ENCODE measurements at regions not wholly inside any gene's neighbourhood (a gene's known extent, or its start where the extent isn't known, plus 50 kb on each side); places are given as distances from the start of the nearest gene placed in this dataset.

GRCh38 chr6:95364016-95364604 lies 213.2 kb upstream of the MANEA start:
- DNase-seq, result no peak

GRCh38 chr6:95365454-95365853 lies 211.9 kb upstream of the MANEA start:
- DNase-seq, result no peak

- DNase-seq, result no peak
Observed at GRCh38 chr6:95366414-95366813, 210.9 kb upstream of the MANEA start.

- DNase-seq, result no peak
Observed at GRCh38 chr6:95383878-95384277, 193.5 kb upstream of the MANEA start.

GRCh38 chr6:95384988-95385387 lies 192.3 kb upstream of the MANEA start:
- DNase-seq, result no peak

- no peak for DNase-seq
Observed at GRCh38 chr6:95387845-95388244, 189.5 kb upstream of the MANEA start.

- no peak for DNase-seq
Observed at GRCh38 chr6:95404777-95405176, 172.6 kb upstream of the MANEA start.

- no peak for DNase-seq
Observed at GRCh38 chr6:95408111-95408510, 169.2 kb upstream of the MANEA start.

GRCh38 chr6:95410168-95410567 lies 167.2 kb upstream of the MANEA start:
- DNase-seq, result no peak

- DNase-seq, result no peak
Observed at GRCh38 chr6:95413789-95414188, 163.5 kb upstream of the MANEA start.

GRCh38 chr6:95417856-95418255 lies 159.5 kb upstream of the MANEA start:
- DNase-seq, result no peak

GRCh38 chr6:95420792-95421191 lies 156.5 kb upstream of the MANEA start:
- DNase-seq, result no peak

GRCh38 chr6:95423331-95423730 lies 154.0 kb upstream of the MANEA start:
- DNase-seq, result no peak

- peak in 1 of 2 experiments; percentile 2 for DNase-seq
Observed at GRCh38 chr6:95431637-95432228, 145.6 kb upstream of the MANEA start.

GRCh38 chr6:95439741-95440140 lies 137.6 kb upstream of the MANEA start:
- DNase-seq, result no peak

- DNase-seq, result no peak
Observed at GRCh38 chr6:95448208-95448607, 129.1 kb upstream of the MANEA start.

- DNase-seq, result no peak
Observed at GRCh38 chr6:95469511-95469910, 107.8 kb upstream of the MANEA start.

- DNase-seq, result no peak
Observed at GRCh38 chr6:95478941-95479340, 98.4 kb upstream of the MANEA start.

GRCh38 chr6:95487817-95488216 lies 89.5 kb upstream of the MANEA start:
- DNase-seq, result no peak

- DNase-seq, result no peak
Observed at GRCh38 chr6:95489185-95489863, 88.0 kb upstream of the MANEA start.

GRCh38 chr6:95496769-95497426 lies 80.4 kb upstream of the MANEA start:
- no peak for DNase-seq

- DNase-seq, result peak in 1 of 2 experiments; percentile 1
Observed at GRCh38 chr6:95501032-95501904, 76.1 kb upstream of the MANEA start.

- DNase-seq, result no peak
Observed at GRCh38 chr6:95503568-95503967, 73.8 kb upstream of the MANEA start.
